Left renal pelvis (tissue), 4 donors: ENCODE measurements at regions not wholly inside any gene's neighbourhood (a gene's known extent, or its start where the extent isn't known, plus 50 kb on each side); places are given as distances from the start of the nearest gene placed in this dataset.
"Not testable (repeated sequence)": the region's sequence is repeated elsewhere in the genome, so short reads cannot be mapped to it uniquely, and the experiment has no call there.

Source experiments
- DNase-seq, 4 donors: peaks; one replicate each; pipeline ENCODE4 v3.0.0-alpha.2; 2013; ENCODE audit warnings: low read depth in 4 of 4, low spot score in 3 of 4

- DNase-seq, result no peak
Observed at GRCh38 chr1:194795917-194796593, 1609.6 kb upstream of the B3GALT2 start.

GRCh38 chr1:194787001-194787400, 1600.6 kb upstream of the B3GALT2 start:
- no peak for DNase-seq

- no peak for DNase-seq
Observed at GRCh38 chr1:194786027-194786426, 1599.6 kb upstream of the B3GALT2 start.

- DNase-seq, result no peak
Observed at GRCh38 chr1:194776657-194777056, 1590.2 kb upstream of the B3GALT2 start.

GRCh38 chr1:194774535-194774934, 1588.1 kb upstream of the B3GALT2 start:
- DNase-seq, result no peak

- DNase-seq, result no peak
Observed at GRCh38 chr1:194755241-194755994, 1569.0 kb upstream of the B3GALT2 start.

GRCh38 chr1:194738843-194739242, 1552.4 kb upstream of the B3GALT2 start:
- not testable (repeated sequence) for DNase-seq

- DNase-seq, result no peak
Observed at GRCh38 chr1:194734970-194735369, 1548.6 kb upstream of the B3GALT2 start.

GRCh38 chr1:194731025-194731424, 1544.6 kb upstream of the B3GALT2 start:
- no peak for DNase-seq

- no peak for DNase-seq
Observed at GRCh38 chr1:194730304-194730703, 1543.9 kb upstream of the B3GALT2 start.

GRCh38 chr1:194723067-194723466, 1536.7 kb upstream of the B3GALT2 start:
- no peak for DNase-seq

GRCh38 chr1:194717941-194718340, 1531.5 kb upstream of the B3GALT2 start:
- no peak for DNase-seq

GRCh38 chr1:194717334-194717733, 1530.9 kb upstream of the B3GALT2 start:
- DNase-seq, result no peak

- no peak for DNase-seq
Observed at GRCh38 chr1:194710671-194711070, 1524.3 kb upstream of the B3GALT2 start.

- no peak for DNase-seq
Observed at GRCh38 chr1:194709439-194709838, 1523.0 kb upstream of the B3GALT2 start.

- DNase-seq, result no peak
Observed at GRCh38 chr1:194707074-194707473, 1520.7 kb upstream of the B3GALT2 start.

GRCh38 chr1:194705123-194705854, 1518.9 kb upstream of the B3GALT2 start:
- DNase-seq, result no peak

- no peak for DNase-seq
Observed at GRCh38 chr1:194698908-194699318, 1512.5 kb upstream of the B3GALT2 start.

- DNase-seq, result no peak
Observed at GRCh38 chr1:194693244-194693643, 1506.8 kb upstream of the B3GALT2 start.

- DNase-seq, result no peak
Observed at GRCh38 chr1:194684636-194685035, 1498.2 kb upstream of the B3GALT2 start.

- DNase-seq, result no peak
Observed at GRCh38 chr1:194658090-194658439, 1471.7 kb upstream of the B3GALT2 start.

- no peak for DNase-seq
Observed at GRCh38 chr1:194654956-194655355, 1468.5 kb upstream of the B3GALT2 start.
